Loucy (cell line): ENCODE measurements at regions not wholly inside any gene's neighbourhood (a gene's known extent, or its start where the extent isn't known, plus 50 kb on each side); places are given as distances from the start of the nearest gene placed in this dataset.

ENCODE experiments used
- CTCF ChIP-seq: fragments of 200-600 bp; sonication (generic); conservative IDR thresholded peaks from 2 replicates; pipeline ENCODE4 v1.5.1; 2014; ENCODE audit warnings: mild to moderate bottlenecking, antibody characterized with exemption, low read length
- EZH2phosphoT487 ChIP-seq: fragments of 200-600 bp; IDR thresholded peaks from 2 replicates; pipeline ENCODE4 v1.6.1; 2018; ENCODE audit warnings: antibody characterized with exemption, mild to moderate bottlenecking, moderate library complexity, borderline replicate concordance

- TF ChIP-seq CTCF = no peak
- no peak for TF ChIP-seq EZH2phosphoT487
Observed at GRCh38 chr13:67769987-67770341, 539.8 kb upstream of the PCDH9 start.
